ENCODE measurements at regions not wholly inside any gene's neighbourhood (a gene's known extent, or its start where the extent isn't known, plus 50 kb on each side); places are given as distances from the start of the nearest gene placed in this dataset.

DNA sequence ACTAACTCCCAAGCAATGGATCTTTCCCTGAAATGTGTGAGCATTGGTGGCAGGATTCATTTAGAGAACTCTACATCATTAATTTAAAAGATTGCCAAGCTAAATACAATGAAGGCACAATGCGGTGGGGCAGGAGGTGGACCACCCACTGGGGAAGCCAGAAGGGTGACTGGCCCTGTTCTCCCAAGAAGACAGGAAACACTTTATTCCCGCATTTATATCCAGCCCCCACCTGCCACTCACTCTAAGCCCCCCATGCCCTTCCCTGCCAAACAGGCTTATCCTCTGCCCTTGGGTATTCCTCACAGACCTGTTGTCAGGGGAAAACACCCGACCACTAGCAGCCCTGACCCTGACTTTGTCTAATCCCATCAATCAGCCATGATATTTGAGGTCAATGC lies 189.1 kb upstream of the UBL3 start (continued):
- TF ChIP-seq, protein P1, sequence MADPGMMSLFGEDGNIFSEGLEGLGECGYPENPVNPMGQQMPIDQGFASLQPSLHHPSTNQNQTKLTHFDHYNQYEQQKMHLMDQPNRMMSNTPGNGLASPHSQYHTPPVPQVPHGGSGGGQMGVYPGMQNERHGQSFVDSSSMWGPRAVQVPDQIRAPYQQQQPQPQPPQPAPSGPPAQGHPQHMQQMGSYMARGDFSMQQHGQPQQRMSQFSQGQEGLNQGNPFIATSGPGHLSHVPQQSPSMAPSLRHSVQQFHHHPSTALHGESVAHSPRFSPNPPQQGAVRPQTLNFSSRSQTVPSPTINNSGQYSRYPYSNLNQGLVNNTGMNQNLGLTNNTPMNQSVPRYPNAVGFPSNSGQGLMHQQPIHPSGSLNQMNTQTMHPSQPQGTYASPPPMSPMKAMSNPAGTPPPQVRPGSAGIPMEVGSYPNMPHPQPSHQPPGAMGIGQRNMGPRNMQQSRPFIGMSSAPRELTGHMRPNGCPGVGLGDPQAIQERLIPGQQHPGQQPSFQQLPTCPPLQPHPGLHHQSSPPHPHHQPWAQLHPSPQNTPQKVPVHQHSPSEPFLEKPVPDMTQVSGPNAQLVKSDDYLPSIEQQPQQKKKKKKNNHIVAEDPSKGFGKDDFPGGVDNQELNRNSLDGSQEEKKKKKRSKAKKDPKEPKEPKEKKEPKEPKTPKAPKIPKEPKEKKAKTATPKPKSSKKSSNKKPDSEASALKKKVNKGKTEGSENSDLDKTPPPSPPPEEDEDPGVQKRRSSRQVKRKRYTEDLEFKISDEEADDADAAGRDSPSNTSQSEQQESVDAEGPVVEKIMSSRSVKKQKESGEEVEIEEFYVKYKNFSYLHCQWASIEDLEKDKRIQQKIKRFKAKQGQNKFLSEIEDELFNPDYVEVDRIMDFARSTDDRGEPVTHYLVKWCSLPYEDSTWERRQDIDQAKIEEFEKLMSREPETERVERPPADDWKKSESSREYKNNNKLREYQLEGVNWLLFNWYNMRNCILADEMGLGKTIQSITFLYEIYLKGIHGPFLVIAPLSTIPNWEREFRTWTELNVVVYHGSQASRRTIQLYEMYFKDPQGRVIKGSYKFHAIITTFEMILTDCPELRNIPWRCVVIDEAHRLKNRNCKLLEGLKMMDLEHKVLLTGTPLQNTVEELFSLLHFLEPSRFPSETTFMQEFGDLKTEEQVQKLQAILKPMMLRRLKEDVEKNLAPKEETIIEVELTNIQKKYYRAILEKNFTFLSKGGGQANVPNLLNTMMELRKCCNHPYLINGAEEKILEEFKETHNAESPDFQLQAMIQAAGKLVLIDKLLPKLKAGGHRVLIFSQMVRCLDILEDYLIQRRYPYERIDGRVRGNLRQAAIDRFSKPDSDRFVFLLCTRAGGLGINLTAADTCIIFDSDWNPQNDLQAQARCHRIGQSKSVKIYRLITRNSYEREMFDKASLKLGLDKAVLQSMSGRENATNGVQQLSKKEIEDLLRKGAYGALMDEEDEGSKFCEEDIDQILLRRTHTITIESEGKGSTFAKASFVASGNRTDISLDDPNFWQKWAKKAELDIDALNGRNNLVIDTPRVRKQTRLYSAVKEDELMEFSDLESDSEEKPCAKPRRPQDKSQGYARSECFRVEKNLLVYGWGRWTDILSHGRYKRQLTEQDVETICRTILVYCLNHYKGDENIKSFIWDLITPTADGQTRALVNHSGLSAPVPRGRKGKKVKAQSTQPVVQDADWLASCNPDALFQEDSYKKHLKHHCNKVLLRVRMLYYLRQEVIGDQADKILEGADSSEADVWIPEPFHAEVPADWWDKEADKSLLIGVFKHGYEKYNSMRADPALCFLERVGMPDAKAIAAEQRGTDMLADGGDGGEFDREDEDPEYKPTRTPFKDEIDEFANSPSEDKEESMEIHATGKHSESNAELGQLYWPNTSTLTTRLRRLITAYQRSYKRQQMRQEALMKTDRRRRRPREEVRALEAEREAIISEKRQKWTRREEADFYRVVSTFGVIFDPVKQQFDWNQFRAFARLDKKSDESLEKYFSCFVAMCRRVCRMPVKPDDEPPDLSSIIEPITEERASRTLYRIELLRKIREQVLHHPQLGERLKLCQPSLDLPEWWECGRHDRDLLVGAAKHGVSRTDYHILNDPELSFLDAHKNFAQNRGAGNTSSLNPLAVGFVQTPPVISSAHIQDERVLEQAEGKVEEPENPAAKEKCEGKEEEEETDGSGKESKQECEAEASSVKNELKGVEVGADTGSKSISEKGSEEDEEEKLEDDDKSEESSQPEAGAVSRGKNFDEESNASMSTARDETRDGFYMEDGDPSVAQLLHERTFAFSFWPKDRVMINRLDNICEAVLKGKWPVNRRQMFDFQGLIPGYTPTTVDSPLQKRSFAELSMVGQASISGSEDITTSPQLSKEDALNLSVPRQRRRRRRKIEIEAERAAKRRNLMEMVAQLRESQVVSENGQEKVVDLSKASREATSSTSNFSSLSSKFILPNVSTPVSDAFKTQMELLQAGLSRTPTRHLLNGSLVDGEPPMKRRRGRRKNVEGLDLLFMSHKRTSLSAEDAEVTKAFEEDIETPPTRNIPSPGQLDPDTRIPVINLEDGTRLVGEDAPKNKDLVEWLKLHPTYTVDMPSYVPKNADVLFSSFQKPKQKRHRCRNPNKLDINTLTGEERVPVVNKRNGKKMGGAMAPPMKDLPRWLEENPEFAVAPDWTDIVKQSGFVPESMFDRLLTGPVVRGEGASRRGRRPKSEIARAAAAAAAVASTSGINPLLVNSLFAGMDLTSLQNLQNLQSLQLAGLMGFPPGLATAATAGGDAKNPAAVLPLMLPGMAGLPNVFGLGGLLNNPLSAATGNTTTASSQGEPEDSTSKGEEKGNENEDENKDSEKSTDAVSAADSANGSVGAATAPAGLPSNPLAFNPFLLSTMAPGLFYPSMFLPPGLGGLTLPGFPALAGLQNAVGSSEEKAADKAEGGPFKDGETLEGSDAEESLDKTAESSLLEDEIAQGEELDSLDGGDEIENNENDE (IDR thresholded peaks at IDR 0.05; ENCODE audit: insufficient replicate concordance, low read length), result no peak
- no peak for TF ChIP-seq SAP30 (IDR thresholded peaks at IDR 0.05; ENCODE audit: insufficient read depth, insufficient replicate concordance, low read length)
